ENCODE measurements at regions not wholly inside any gene's neighbourhood (a gene's known extent, or its start where the extent isn't known, plus 50 kb on each side); places are given as distances from the start of the nearest gene placed in this dataset.

DNA sequence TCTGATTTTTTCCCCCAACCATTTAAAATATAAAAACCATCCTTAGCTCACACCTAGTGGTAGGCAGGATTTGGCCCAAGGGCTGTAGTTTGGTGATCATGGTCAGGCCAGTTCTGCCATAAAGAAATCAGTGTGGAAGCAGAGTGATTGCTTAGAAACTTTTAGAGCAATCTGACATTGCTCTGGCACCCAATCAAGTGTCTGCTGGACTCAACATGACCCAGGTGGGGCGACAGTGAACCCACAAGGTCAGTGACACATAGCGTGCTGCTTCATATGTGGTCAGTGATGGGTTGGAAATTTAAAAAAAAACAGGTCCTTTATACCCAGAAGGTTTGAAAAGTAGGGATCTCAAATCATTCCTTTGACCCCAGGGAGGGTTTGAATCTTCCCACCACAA is 107.9 kb downstream of the BANF2 start:
- TF ChIP-seq, protein P1, sequence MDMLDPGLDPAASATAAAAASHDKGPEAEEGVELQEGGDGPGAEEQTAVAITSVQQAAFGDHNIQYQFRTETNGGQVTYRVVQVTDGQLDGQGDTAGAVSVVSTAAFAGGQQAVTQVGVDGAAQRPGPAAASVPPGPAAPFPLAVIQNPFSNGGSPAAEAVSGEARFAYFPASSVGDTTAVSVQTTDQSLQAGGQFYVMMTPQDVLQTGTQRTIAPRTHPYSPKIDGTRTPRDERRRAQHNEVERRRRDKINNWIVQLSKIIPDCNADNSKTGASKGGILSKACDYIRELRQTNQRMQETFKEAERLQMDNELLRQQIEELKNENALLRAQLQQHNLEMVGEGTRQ (IDR thresholded peaks at IDR 0.05; ENCODE audit: low read depth, low read length): no peak
- TF ChIP-seq, protein P1 (CRISPR knock-in tag; IDR thresholded peaks at IDR 0.05; ENCODE audit: borderline replicate concordance): no peak
- TF ChIP-seq BRF2 (CRISPR knock-in tag; IDR thresholded peaks at IDR 0.05) (no peak), ELF3 (CRISPR knock-in tag; IDR thresholded peaks at IDR 0.05) (no peak), NR3C1 (CRISPR knock-in tag; IDR thresholded peaks at IDR 0.05) (no peak), ZFP36 (IDR thresholded peaks at IDR 0.05; ENCODE audit: borderline replicate concordance, low read depth, low read length, partially characterized antibody) (no peak), ZNF17 (CRISPR knock-in tag; IDR thresholded peaks at IDR 0.05) (no peak), KDM5A (IDR thresholded peaks at IDR 0.05; ENCODE audit: borderline replicate concordance, low read length) (no peak), MZF1 (CRISPR knock-in tag; IDR thresholded peaks at IDR 0.05; ENCODE audit: borderline replicate concordance) (no peak), RELA (CRISPR knock-in tag; IDR thresholded peaks at IDR 0.05) (no peak)

Data from HepG2 (cell line).